Panc1 (cell line): ENCODE measurements at regions not wholly inside any gene's neighbourhood (a gene's known extent, or its start where the extent isn't known, plus 50 kb on each side); places are given as distances from the start of the nearest gene placed in this dataset.

Experiments used
- ATAC-seq: fragments of 200-7000 bp; cut with Tn5 transposase; 2 replicates; pipeline ENCODE4 v1.9.1; 2020; ENCODE audit warnings: mild to moderate bottlenecking, moderate library complexity
- BruUV-seq: library from RNA; stranded (reverse); fragments of 400-500 nt; replicated peaks from 2 replicates; lab custom pipeline; 2021; lab: Mats Ljungman, UMichigan
- CTCF ChIA-PET: fragments of 300-600 bp; sonication (Branson Sonifier 250); formaldehyde crosslinking; loops from one replicate; lab custom pipeline; 2022; ENCODE audit warnings: antibody characterized with exemption; lab: Charles Lee
- POLR2A ChIA-PET: fragments of 300-600 bp; sonication (Branson Sonifier 250); formaldehyde crosslinking; loops from one replicate; lab custom pipeline; 2022; ENCODE audit warnings: antibody characterized with exemption; lab: Charles Lee
- DNase-seq: peaks from one replicate; pipeline ENCODE4 v3.0.0-alpha.2; 2010; ENCODE audit warnings: low read depth, low spot score
- H3K27ac ChIP-seq: 2 replicates; pipeline ENCODE4 v1.5.1; 2011; ENCODE audit warnings: mild to moderate bottlenecking, low read length, inconsistent platforms
- H3K27me3 ChIP-seq: fragments of 200-500 bp; sonication (Bioruptor generic); 2 replicates; pipeline ENCODE4 v1.6.0; 2014; ENCODE audit warnings: low read length, inconsistent platforms; ENCODE audit not compliant: control insufficient read depth, insufficient read depth
- H3K36me3 ChIP-seq: fragments of 200-500 bp; sonication (Bioruptor generic); 2 replicates; pipeline ENCODE4 v1.5.1; 2014; ENCODE audit warnings: inconsistent platforms, mild to moderate bottlenecking, low read length, moderate library complexity; ENCODE audit not compliant: control insufficient read depth, insufficient read depth
- H3K4me1 ChIP-seq: 2 replicates; pipeline ENCODE4 v1.5.1; 2011; ENCODE audit warnings: inconsistent platforms, mild to moderate bottlenecking, low read length, moderate library complexity; ENCODE audit not compliant: control insufficient read depth, insufficient read depth
- H3K4me3 ChIP-seq, 2 experiments: 2 replicates each; pipeline ENCODE4 v1.5.1; 2011 to 2012; ENCODE audit warnings: low read depth in 2 of 2, low read length in 2 of 2, mild to moderate bottlenecking in 2 of 2, inconsistent platforms in 1 of 2, moderate library complexity in 1 of 2
- H3K9me3 ChIP-seq: fragments of 200-500 bp; sonication (Bioruptor generic); 2 replicates; pipeline ENCODE4 v1.5.1; 2014; ENCODE audit warnings: low read depth, mild to moderate bottlenecking, inconsistent platforms, low read length, moderate library complexity; ENCODE audit not compliant: control insufficient read depth, insufficient read depth
- POLR2AphosphoS5 ChIP-seq: IDR thresholded peaks from 2 replicates; pipeline ENCODE4 v1.6.1; 2012; ENCODE audit warnings: mild to moderate bottlenecking, low read depth, low read length, moderate library complexity
- SIN3A ChIP-seq: IDR thresholded peaks from 2 replicates; pipeline ENCODE4 v1.6.1; 2012; ENCODE audit warnings: low read depth, mild to moderate bottlenecking, low read length, moderate library complexity, borderline replicate concordance; ENCODE audit not compliant: insufficient read depth
- TCF7L2 ChIP-seq: IDR thresholded peaks from 2 replicates; pipeline ENCODE4 v1.6.1; 2011; ENCODE audit warnings: mild to moderate bottlenecking, low read depth, low read length, inconsistent platforms
- in situ Hi-C: cut with HindIII; loops from 2 replicates; pipeline ENCODE4 v1.10.0; 2016; ENCODE audit warnings: low sequenced_read_pairs, low pct_unique_long_range_greater_than_20kb
- intact Hi-C: fragments of 100-400 bp; cut with micrococcal nuclease; formaldehyde crosslinking; loops from one replicate; pipeline ENCODE4 v1.10.0; 2022; ENCODE audit not compliant: unreplicated experiment
- TF ChIP-seq, protein P1 (sequence below), 2 experiments: IDR thresholded peaks; 2 replicates each; pipeline ENCODE4 v1.6.1; 2011 to 2012; ENCODE audit warnings: low read depth in 2 of 2, control low read depth in 1 of 2, low read length in 1 of 2, mild to moderate bottlenecking in 1 of 2, moderate library complexity in 1 of 2; ENCODE audit not compliant: insufficient read depth in 1 of 2
- TF ChIP-seq, protein P2 (sequence below): fragments of 450-650 bp; IDR thresholded peaks from 2 replicates; pipeline ENCODE4 v1.5.1; 2017; ENCODE audit warnings: mild to moderate bottlenecking

DNA sequence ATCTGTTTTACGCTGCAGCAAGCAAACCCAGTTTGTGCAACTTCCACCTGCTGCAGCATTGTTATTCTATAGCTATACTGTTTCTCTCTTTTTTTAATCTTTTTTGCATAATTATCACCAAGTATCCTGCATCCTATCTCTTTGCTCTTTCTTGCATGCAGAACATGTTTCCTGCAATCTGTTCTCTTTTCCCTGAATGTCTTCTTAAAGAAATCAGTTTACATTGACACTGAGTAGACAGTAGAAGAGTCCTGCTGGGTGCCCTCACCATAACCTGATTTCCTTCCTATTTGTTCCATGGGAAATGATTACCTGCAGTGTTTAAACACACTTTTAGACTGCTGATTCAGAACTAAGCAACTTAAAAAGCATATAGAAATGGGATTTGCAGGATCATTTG is 964.7 kb downstream of the PCDH19 start:
- no peak overlapping the region for H3K27ac ChIP-seq
- BruUV-seq = no TSS peak
- intact Hi-C loops = no loop called here

DNA sequence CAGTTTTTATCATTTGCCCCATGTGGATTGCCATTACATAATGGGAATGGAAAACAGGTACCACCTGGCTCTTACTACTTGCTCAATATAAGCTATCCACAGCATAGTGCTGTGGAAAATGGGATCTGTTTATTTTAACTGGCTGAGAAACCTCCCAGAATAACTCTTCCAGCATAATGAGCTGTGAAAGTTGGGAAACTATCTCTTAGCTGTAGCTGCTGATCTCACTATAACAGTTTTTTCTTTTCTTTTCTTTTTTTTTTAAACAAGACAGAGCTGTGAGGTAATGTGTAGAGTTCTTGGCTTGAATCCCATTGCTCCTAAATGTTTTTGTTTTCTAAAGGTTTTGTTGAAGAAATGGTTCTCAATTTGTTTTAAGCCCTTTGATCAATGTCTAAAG is 988.3 kb downstream of the PCDH19 start:
- H3K27ac ChIP-seq = no peak overlapping the region
- POLR2A ChIA-PET = no interaction called here
- BruUV-seq = no TSS peak
- no peaks in the 10 kb centered on the region for H3K36me3 ChIP-seq
- TF ChIP-seq TCF7L2 (no peak), POLR2AphosphoS5 (no peak), SIN3A (no peak)
- TF ChIP-seq, protein P1, sequence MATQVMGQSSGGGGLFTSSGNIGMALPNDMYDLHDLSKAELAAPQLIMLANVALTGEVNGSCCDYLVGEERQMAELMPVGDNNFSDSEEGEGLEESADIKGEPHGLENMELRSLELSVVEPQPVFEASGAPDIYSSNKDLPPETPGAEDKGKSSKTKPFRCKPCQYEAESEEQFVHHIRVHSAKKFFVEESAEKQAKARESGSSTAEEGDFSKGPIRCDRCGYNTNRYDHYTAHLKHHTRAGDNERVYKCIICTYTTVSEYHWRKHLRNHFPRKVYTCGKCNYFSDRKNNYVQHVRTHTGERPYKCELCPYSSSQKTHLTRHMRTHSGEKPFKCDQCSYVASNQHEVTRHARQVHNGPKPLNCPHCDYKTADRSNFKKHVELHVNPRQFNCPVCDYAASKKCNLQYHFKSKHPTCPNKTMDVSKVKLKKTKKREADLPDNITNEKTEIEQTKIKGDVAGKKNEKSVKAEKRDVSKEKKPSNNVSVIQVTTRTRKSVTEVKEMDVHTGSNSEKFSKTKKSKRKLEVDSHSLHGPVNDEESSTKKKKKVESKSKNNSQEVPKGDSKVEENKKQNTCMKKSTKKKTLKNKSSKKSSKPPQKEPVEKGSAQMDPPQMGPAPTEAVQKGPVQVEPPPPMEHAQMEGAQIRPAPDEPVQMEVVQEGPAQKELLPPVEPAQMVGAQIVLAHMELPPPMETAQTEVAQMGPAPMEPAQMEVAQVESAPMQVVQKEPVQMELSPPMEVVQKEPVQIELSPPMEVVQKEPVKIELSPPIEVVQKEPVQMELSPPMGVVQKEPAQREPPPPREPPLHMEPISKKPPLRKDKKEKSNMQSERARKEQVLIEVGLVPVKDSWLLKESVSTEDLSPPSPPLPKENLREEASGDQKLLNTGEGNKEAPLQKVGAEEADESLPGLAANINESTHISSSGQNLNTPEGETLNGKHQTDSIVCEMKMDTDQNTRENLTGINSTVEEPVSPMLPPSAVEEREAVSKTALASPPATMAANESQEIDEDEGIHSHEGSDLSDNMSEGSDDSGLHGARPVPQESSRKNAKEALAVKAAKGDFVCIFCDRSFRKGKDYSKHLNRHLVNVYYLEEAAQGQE (IDR thresholded peaks at IDR 0.05; ENCODE audit: insufficient read depth in 1 of 2, low read depth in 2 of 2, low read length in 1 of 2) = no peak
- TF ChIP-seq, protein P2, sequence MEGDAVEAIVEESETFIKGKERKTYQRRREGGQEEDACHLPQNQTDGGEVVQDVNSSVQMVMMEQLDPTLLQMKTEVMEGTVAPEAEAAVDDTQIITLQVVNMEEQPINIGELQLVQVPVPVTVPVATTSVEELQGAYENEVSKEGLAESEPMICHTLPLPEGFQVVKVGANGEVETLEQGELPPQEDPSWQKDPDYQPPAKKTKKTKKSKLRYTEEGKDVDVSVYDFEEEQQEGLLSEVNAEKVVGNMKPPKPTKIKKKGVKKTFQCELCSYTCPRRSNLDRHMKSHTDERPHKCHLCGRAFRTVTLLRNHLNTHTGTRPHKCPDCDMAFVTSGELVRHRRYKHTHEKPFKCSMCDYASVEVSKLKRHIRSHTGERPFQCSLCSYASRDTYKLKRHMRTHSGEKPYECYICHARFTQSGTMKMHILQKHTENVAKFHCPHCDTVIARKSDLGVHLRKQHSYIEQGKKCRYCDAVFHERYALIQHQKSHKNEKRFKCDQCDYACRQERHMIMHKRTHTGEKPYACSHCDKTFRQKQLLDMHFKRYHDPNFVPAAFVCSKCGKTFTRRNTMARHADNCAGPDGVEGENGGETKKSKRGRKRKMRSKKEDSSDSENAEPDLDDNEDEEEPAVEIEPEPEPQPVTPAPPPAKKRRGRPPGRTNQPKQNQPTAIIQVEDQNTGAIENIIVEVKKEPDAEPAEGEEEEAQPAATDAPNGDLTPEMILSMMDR = no peak
- ATAC-seq (no peak), DNase-seq (no peak)
- H3K4me1 ChIP-seq = no peaks in the 10 kb centered on the region
- no peaks in the 10 kb centered on the region for H3K9me3 ChIP-seq
- H3K4me3 ChIP-seq = no peak overlapping the region
- H3K27me3 ChIP-seq = no peaks in the 10 kb centered on the region
- CTCF ChIA-PET = no interaction called here
- in situ Hi-C loops = no loop called here
- intact Hi-C loops = no loop called here

More for the DNA sequence above, 964.7 kb downstream of the PCDH19 start:
- TF ChIP-seq, protein P2 = no peak
- TF ChIP-seq, protein P1 (IDR thresholded peaks at IDR 0.05; ENCODE audit: insufficient read depth in 1 of 2, low read depth in 2 of 2, low read length in 1 of 2) = no peak
- TF ChIP-seq POLR2AphosphoS5 (no peak), SIN3A (no peak), TCF7L2 (no peak)
- in situ Hi-C loops = no loop called here
- Histone ChIP-seq H3K27me3 (no peaks in the 10 kb centered on the region), H3K36me3 (no peaks in the 10 kb centered on the region), H3K9me3 (no peaks in the 10 kb centered on the region), H3K4me1 (no peaks in the 10 kb centered on the region), H3K4me3 (no peak overlapping the region)
- ATAC-seq (no peak), DNase-seq (no peak)
- POLR2A ChIA-PET = no interaction called here
- CTCF ChIA-PET = no interaction called here
